Stimulated activated CD4-positive, alpha-beta T cell treated with anti-CD3 and anti-CD28 coated beads, Interleukin-12 subunit alpha, Interleukin-12 subunit beta, amount 100 ng/mL, for 48 hours (primary cell): ENCODE measurements at regions not wholly inside any gene's neighbourhood (a gene's known extent, or its start where the extent isn't known, plus 50 kb on each side); places are given as distances from the start of the nearest gene placed in this dataset.

Experiments used
- DNase-seq, 3 donors: peaks; one replicate each; pipeline ENCODE4 v3.0.0-alpha.2; 2020; ENCODE audit warnings: low read depth in 2 of 3, low spot score in 1 of 3

DNA sequence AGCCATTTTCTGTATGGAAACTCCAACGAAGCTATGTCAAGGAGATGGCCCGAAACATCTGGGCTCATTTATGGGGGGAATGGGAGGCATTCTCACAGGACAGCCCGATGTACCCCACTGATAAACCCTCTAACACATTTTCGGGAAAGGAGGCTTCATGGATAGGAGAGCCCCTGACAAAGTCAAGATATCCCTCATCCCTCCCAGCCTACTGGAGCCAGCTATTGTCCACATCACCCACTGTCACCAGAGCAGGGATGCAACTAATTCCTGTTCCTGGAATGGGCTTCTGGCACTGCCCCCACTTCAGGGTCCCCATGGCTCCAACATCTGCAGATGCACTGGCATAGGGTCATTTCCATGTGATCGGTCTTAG, 98.2 kb upstream of the BMPER start:
- DNase-seq = no peak

DNA sequence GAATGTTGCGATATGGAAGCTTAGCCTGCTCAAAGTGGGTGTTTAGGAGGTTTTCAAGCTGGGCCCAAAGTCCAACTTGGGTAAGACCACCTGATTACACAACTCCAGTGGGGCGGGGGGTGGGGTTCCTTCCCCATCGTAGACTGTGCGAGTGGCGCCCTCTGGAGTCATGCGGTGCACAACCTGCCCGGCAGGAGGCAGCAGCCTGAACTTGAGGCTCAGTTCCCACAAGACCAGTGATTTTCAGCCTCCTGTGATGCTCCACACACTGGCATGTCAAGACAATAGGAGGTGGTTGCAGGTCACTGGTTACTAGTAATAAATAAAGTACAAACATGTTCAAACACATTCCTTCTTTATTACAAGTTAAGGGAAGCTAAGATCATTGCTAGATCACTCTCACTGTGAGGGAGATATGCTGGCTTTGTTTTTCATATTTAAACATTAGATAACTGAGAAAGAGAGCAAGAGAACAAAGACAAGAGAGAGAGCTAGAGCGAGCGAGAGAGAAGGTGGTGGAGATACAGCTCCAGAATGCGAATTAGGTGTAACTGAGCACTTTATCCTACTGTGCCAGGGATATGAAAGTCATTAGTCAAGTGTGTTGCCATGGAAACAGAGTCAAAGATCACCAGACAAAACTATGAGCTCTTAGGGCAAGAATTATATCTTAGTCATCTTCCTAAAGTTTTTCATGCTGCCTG, 97.4 kb upstream of the BMPER start:
- peak in 1 of 3 donors; percentile 1 for DNase-seq

DNA sequence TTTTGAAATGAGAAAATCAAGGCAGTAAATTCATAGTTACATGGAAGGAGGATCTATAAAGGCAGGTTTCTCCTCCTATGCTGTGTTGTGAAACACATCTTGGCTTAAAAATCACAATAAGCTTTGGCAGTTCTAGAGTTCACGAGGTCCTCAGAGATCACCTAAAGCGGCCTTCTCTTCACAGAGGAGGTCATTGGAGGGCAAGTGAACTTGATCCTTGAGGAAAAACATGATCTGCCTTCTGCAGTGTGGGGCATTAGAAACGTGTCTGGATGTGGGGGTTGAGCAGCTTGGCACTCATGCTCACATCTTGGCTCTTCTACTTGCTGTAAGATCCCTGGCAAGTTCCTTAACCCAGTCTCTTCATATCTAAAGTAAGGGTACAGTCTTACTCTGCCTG, 96.1 kb upstream of the BMPER start:
- no peak for DNase-seq

DNA sequence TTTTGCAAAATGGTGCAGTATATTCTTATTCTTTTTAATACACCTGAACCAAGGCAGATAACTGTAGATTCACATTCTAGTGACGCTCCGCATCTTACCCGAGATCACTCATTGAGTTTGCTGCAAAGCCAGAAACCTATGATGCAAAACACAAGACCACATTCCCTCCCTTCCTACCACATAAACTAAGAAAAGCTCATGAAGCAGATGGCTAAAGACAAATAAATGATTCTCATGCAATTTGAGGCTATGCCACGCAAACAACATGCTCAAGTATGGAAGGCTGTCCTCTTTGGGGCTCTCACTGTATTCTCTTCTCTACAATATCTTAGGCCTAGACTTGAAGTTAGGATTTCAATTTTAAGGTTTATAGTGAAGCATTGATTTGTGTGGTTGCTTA, 95.0 kb upstream of the BMPER start:
- DNase-seq = no peak

DNA sequence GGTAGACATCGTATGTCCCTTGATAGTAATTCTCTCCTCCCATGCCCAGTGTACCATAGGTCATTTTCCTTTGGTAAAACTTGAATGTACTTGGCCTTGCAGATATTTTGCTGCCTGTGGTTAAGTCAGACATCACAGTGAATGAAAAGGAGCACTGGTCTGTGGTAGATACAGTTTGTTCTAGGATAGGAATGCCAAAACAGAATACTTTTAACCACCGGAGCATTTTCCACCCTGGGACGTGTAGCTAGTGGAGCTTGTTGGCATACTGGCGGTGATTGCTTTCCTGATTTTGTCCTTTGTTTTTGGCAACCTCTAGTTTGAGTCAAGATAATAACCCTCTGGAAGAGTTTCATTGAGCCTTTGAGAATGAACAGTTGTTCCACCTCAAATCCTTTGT, 92.0 kb upstream of the BMPER start:
- DNase-seq = no peak

DNA sequence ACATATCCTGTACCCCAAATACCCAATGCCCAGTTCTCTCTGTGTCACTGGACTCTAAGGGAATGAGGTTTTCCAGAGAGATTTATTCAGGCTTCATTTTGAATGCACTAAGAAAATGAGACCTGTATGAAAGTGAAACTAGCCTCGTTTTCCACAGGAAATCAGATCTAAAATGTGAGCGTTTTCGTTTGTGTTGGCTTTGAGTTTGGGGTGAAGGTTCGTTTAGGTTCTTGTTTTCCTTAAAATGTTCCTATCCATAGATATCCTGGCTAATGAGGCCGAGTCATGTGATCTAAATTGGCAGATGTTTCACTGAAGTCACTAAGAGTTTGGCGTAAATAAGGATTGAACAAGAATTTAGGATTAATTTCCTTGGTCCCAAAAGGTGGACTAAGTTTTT, 90.9 kb upstream of the BMPER start:
- DNase-seq = no peak

DNA sequence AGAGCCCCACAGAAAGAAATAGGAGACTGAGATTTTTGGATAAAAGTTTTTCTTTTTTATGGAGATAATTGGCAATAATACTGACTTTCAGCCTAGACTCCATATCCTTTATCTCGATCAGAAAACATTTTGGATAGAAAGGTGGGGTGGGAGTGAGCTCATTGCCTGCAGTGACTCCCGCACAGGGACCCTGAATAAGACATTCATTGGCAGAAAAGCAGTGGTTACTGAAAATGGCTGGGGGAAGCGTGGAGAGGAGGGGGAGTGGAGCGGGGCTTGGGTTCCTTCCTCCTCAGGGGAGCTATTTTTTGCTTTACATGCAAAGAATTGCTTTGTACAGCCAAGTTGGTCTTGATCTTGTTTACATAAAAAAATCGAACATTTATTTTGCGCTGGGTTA, 90.4 kb upstream of the BMPER start:
- DNase-seq = no peak

DNA sequence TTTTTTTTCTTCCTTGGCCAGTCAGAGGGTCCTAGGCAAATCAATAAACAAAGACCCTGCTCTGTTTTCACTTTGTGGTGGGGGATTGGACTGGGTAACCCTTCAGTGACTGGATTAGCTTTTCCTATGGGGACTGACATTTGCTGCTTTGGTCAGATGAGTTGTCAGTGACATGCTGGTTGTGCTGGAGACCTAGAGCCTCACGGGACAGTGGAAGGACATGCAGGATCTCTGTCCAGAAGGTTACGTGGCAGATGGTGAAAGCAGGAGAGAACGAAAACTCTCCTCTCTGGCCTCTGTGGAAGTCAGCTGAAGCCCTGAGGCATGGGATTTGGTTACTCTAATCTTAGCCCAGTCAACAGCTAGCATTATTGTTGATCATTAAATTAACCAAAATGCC, 90.0 kb upstream of the BMPER start:
- DNase-seq = no peak

DNA sequence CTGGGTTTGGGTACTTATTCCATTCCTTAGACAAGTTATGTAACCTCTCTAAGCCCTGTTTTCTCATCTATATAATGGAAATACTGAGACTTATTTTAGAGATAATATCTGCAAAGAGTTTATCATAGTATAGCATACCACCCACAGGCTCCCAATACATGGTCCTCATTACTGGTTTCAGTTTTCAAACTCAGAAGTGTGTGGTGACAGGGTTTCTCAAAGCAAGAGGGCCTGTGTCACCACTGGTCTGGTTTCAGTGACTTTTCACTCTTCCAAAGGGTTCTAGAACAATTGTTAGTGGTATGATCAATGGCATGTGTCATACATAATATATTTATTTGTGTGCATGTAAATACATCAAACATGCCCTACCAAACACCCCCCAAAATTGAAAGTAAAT, 89.2 kb upstream of the BMPER start:
- DNase-seq = no peak

DNA sequence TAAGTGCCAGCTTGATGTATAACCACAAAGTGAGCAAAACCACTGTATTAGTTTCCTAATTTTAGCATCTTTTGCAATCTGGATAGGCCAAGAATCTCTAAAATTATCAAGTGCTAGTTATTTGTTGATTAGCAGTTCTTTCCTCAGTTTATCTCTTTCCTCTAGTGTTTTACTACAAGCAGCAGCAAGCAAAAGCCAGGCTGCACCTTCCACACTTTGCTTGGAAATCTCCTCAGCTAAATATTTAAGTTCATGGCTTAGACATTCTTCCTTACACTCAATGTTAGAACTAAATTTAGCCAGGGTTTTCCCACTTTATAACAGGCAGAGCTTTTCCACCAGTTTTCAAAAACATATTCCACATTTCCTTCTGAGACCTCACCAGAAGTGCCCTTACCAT, 85.7 kb upstream of the BMPER start:
- DNase-seq = no peak

DNA sequence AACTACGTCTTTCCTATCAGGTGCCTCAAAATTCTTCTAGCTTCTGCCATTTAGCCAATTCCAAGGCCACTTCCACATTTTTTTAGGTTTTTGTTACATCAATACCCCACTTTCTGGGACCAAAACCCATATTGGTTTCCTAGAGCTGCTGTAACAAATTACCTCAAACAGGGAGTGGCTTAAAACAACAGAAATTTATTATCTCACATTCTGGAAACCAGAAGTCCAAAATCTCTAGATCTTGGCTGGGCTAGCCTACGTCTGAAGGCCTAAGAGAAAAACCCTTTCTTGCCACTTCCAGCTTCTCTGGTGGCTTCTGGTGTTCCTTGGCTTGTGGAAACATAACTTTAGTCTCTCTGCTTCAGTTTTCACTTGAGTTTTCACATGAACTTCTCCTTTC, 85.1 kb upstream of the BMPER start:
- no peak for DNase-seq

DNA sequence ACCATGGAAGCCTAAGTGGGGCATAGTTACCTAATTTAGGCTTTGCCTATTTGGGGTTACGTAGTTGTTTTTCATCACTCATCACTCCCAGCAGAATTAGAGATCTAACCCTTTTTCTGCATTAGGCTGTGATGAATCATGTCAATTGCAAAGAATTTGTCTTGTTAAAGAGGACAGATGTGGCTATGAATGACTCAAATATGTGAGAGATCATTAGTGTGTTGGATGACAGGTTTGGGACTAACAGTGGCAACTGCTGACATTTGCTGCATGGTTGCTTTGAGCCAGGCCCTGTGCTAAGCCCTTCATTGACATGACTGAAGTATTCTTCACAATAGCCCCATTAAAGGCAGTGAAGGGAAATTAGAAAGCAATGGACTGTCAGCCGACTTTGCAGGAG, 83.4 kb upstream of the BMPER start:
- DNase-seq = no peak

DNA sequence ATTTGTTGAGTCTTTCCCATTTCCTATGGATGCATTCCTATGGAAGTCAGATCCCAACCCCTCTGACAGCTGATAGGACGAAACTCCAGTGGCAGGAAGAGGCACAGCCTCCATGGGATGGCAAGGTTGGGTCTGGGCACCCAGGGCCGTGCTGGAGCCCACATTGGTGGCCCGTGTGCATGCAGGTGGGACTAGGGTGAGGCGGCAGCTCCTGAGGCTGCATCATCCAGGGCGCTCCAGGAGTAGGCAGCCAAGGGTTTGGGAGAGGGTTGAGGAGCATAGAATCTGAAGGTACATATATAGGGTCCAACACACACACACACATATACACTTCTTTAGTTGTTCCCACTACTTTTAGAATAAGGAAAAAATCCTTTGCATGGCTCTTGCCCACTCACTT, 81.4 kb upstream of the BMPER start:
- DNase-seq = no peak

DNA sequence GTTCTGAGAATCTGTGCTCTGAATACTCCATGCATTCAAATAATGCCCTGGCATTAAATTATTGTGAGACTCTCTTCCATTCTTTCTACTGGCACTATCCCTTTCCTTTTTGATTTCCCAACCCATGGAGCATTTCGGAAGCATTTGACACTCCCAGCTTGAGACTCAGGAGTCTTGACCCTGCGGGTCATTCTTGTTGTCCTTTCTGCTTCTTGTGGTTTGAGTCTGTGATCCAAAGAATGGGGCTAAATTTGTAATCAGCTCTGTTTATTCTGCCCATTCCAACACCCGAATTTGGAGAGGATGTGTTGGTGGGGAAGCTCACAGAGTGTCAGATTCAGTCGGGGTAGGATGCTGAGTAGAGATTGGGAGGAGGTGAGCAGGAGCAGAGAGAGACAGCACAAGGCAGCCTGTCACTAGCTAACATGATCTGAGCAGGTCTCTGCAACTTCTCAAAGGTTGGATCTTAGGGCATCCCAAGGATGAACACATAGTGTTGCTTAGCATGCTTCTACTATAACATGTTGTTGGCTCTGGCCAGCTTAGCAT, 80.4 kb upstream of the BMPER start:
- no peak for DNase-seq

DNA sequence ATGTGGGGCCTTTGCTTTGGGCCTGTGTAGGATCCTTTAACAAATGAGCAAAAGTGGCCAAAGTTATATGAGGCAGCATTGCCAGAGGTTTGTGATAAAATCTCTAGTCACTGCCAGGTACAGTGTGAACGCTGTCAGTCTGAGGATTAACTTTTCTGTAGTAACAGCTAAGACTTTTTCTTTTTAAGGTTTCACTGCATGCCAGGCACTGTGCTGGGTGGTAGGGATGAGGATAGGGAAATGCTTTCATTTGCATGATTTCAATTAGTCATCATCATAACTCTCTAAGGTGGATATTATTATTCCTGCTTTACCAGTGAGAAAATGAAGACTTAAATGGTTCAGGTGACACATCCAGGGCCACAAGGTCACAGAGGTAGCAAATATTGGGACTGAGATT, 79.7 kb upstream of the BMPER start:
- no peak for DNase-seq

DNA sequence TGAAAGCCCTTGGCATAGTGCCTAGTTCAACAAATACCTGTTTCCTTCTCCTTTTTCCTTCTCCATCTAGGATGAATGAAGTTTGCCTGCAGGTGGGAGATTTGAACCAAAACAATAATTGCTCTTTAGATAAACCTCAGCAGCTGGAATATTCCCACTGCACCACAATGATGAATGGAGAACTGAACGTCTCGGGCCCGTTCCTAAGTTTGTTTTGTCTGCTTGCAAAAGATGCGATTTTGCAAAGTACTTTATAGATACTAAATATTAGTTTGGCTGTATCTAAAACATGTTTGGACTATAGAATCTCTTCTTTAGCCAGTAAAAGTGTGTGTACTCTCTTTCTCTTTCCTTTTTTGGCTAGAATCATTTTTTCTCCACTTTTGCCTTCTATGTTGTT, 75.8 kb upstream of the BMPER start:
- DNase-seq = no peak

DNA sequence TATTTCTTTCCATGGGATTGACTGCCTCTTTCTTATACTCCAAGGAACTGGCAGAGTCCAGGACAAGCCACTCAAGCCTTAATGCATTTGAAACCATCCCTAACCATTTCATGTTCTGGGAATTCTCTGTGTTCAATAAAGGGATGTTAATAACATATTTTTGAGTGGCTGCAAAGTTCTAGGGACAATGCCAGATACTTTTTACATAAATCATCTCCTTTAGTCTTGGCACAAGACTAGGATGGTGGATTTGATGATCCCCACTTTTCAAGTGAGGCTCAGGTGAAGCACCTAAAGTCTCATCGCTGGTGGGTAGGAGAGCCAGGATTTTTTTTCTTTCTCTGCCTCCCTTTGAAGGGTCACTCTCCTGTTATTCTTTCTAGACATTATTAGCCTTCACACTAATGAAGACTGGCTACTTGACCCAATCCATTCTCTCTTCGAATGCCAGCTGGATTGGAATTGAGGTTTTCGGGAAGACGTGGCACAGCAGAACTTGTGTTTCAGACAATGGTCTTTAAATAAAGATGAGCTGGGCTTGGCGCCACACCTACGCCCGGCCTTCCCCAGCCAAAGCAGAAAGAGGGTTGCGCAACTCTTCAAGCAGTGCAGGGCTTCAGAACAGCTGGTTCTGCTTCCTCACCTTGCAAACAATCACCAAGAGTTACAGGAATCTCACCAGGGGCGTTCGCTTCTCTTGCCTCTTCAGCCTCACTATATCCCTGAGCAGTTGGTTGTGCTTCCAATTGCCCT, 73.8 kb upstream of the BMPER start:
- DNase-seq = no peak

DNA sequence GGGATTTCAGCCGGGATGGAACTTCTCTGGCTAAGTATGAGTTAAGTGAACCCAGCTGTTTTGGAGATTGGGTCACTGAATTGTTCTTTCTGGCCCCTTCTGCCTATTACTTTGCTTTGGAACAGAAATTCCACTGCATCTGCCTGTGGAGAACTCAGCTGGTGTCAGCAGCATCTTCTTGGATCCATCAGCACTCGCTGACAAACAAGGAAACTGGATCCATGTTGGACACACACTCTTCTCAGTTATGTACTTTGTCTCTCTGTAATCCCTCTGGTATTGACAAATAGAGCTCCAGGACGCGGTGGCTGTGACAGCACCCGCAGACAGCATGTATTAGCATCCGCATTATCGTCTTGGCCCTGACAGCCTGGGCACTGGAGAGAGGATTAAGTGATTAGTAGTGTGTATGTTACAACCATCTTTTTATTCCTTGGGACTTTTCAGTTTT, 73.0 kb upstream of the BMPER start:
- no peak for DNase-seq

DNA sequence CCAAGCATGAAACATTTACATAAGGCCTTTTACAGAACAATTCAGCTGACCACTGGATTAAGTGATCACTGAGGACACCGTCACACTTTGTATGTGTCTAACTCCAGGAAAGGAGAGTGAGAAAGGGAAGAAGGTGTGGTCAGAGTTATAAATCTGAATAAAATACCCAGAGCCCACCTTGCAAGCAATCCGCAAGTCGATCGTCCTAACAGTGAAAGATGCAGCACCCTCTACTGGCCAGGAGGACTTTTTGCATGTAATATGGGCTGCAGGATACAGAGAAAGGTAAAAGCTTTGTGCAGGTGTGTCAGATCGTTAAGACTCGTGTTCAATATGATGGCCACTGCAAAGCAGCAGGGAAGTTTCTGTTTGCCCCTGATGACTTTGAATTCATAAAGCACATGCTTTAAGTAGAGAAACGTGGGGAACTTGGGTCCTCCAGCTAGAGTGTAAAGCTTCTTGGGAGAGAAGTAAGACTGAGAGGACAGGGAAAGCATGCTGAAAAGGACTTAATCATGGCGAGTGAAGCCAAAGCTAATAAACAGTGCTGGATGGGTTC, 68.5 kb upstream of the BMPER start:
- peak in 1 of 3 donors; percentile 8 for DNase-seq

DNA sequence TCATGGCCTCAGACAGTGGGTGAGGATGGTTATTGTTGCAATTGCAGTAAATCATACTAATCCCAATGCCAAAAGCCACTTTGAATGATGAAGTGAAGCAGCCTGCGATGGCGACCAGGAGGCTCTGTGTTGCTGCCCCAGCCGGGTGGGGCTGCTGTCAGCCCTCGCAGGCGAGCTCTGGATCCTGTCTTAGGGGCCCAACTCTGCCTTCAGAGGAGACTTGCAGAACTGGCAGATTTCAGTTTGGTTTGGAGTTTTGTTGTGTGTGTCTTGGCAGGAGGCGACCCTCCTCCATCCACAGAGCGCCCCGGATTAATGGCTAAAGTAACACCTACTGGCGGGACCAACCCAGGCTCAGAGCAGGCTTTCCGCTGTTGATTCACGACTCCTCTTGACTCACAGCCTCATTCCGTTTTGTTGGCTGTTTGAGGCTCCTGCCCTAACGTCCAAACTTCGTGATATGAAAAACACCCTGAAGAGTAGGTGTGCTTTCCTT, 67.9 kb upstream of the BMPER start:
- DNase-seq = no peak

DNA sequence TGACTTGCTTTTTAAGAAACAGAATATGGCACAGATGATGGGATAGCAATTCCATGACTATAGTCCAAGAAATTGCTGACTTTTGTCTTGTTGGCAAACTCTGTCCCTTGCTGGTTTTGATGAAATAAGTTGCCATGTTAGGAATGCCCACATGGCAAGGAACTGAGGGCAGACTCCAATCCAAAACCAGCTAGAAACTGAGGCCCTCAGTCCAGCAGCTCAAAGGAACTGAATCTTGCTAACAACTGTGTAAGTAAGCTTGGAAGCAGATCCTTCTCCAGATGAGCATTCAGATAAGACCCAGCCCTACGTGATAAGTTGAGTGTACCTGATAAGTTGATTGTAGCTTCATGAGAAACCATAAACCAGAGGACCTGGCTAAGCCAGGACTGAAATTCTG, 64.3 kb upstream of the BMPER start:
- DNase-seq = no peak

DNA sequence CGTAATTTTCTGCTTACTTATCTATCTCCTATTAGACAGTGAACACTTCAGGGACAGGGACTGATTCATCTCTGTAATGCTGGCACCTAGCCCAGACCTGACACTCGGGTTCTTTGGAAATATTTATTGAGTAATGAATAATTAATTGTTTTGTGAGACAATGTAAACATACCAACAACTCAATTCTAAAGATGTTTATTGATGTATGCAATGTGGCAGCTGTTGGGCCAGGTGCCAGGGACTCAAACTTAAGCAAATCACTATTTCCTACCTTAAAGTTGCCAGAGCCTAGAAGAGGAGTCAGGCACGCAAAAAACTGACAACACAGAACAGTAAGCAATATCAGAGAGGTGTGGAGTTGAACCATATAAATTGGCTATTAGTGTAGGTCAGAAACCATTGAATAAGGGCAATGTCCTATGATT, 63.6 kb upstream of the BMPER start:
- DNase-seq = no peak
